ENCODE measurements at regions not wholly inside any gene's neighbourhood (a gene's known extent, or its start where the extent isn't known, plus 50 kb on each side); places are given as distances from the start of the nearest gene placed in this dataset.
"Not testable (repeated sequence)": the region's sequence is repeated elsewhere in the genome, so short reads cannot be mapped to it uniquely, and the experiment has no call there.

DNA sequence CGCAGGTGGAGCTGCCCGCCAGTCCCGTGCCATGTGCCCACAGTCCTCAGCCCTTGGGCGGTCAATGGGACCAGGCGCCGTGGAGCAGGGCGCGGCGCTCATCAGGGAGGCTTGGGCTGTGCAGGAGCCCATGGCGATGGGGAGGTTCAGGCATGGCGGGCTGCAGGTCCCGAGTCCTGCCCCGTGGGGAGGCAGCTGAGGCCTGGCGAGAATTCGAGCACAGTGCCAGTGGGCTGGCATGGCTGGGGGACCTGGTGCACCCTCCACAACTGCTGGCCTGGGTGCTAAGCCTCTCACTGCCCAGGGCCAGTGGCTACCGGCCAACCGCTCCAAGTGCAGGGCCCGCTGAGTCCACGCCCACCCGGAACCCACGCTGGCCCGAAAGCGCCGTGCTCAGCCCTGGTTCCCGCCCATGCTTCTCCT lies 646.5 kb downstream of the GABRG1 start:
- H3K4me3 Mint-ChIP-seq: no peak overlapping the region
- H3K9me3 Mint-ChIP-seq: peaks cover 8% of the 10 kb centered on the region
- no peak for TF ChIP-seq CTCF (conservative IDR thresholded peaks at IDR 0.05)
- DNase-seq (ENCODE audit: low read depth, low spot score): no peak
- H3K27ac Mint-ChIP-seq (ENCODE audit: unreplicated experiment): no peak overlapping the region
- no peaks in the 10 kb centered on the region for H3K27me3 Mint-ChIP-seq (ENCODE audit: low read depth)
- H3K4me1 Mint-ChIP-seq: no peaks in the 10 kb centered on the region
- H3K36me3 Mint-ChIP-seq (ENCODE audit: low read depth): no peaks in the 10 kb centered on the region

DNA sequence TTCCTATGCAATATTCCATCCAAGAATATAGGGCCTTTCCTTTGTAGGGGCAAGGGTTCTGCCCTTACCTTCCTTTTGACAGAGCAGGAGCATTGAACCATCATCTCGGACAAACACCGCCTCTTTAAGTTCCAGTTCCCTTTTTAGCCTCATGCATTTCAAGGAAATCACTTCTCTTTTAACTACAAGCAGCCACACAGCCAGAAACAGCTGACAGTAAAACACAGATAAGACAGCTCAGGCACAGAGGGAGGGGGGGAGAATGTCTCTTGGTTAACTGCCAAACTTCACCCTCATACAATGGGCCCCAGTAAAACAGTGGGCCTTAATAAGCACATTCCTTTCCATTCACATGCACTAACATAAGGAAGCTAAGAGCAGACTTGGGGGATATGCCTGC lies 648.3 kb downstream of the GABRG1 start:
- Mint-ChIP-seq H3K9me3 (peaks cover 8% of the 10 kb centered on the region), H3K36me3 (ENCODE audit: low read depth) (no peaks in the 10 kb centered on the region), H3K27me3 (ENCODE audit: low read depth) (no peaks in the 10 kb centered on the region), H3K4me1 (no peaks in the 10 kb centered on the region), H3K4me3 (no peak overlapping the region), H3K27ac (ENCODE audit: unreplicated experiment) (no peak overlapping the region)
- no peak for TF ChIP-seq CTCF (conservative IDR thresholded peaks at IDR 0.05)
- DNase-seq (ENCODE audit: low read depth, low spot score): no peak

DNA sequence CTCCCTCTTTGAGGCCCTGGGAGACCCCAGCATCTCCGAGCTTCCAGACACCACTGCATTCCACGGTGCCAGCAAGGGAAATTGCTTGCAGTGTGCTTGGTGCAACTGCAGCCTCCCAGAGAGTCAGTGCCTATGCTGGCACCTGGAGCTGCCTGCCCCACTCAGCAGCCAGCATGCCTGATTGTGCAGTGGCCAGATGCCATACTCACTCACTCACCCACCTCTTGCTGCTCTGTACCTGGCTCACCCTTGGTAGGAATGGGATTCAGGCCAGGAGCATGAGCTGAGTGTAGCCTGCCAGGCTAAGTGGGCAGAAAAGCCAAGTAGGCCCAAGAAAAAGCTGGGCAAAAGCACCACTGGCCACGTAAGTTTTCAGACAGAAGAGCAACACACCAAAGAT lies 651.4 kb downstream of the GABRG1 start:
- H3K9me3 Mint-ChIP-seq: peaks cover 8% of the 10 kb centered on the region
- no peaks in the 10 kb centered on the region for H3K27me3 Mint-ChIP-seq (ENCODE audit: low read depth)
- DNase-seq (ENCODE audit: low read depth, low spot score): no peak
- TF ChIP-seq CTCF (conservative IDR thresholded peaks at IDR 0.05): no peak
- no peak overlapping the region for H3K27ac Mint-ChIP-seq (ENCODE audit: unreplicated experiment)
- no peaks in the 10 kb centered on the region for H3K4me1 Mint-ChIP-seq
- no peak overlapping the region for H3K4me3 Mint-ChIP-seq
- H3K36me3 Mint-ChIP-seq (ENCODE audit: low read depth): no peaks in the 10 kb centered on the region

- H3K4me1 Mint-ChIP-seq: no peaks in the 10 kb centered on the region
Measured at GRCh38 chr4:45471335-45471734, 652.5 kb downstream of the GABRG1 start.

DNA sequence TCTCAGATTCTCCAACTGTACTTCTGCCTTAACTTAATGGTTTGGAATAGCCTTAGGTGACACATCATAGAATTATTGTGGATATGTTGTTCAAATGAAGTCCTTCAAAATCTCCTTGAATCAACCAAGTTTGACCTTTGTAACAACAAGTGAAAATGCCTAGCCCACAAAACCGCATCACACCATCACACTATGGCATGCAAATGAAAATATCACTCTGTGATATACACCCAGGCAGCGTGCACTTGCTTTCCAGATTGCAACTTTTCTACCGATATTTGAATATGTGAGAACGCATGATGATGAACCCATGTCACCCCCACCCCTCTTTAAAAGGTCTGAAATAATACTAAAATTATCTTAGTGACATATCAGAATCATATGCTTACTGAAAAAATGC lies 656.7 kb downstream of the GABRG1 start:
- H3K4me3 Mint-ChIP-seq: no peak overlapping the region
- no peaks in the 10 kb centered on the region for H3K4me1 Mint-ChIP-seq
- no peaks in the 10 kb centered on the region for H3K9me3 Mint-ChIP-seq
- TF ChIP-seq CTCF (conservative IDR thresholded peaks at IDR 0.05): no peak
- no peaks in the 10 kb centered on the region for H3K36me3 Mint-ChIP-seq (ENCODE audit: low read depth)
- no peak overlapping the region for H3K27ac Mint-ChIP-seq (ENCODE audit: unreplicated experiment)
- no peaks in the 10 kb centered on the region for H3K27me3 Mint-ChIP-seq (ENCODE audit: low read depth)
- no peak for DNase-seq (ENCODE audit: low read depth, low spot score)

More at GRCh38 chr4:45471335-45471734, 652.5 kb downstream of the GABRG1 start:
- no peak for TF ChIP-seq CTCF (conservative IDR thresholded peaks at IDR 0.05)
- Mint-ChIP-seq H3K27me3 (ENCODE audit: low read depth) (no peaks in the 10 kb centered on the region), H3K36me3 (ENCODE audit: low read depth) (no peaks in the 10 kb centered on the region), H3K27ac (ENCODE audit: unreplicated experiment) (no peak overlapping the region), H3K4me3 (no peak overlapping the region), H3K9me3 (peaks cover 6% of the 10 kb centered on the region)
- no peak for DNase-seq (ENCODE audit: low read depth, low spot score)

GRCh38 chr4:45460157-45460556 lies 663.7 kb downstream of the GABRG1 start:
- DNase-seq (ENCODE audit: low read depth, low spot score); H3K4me3 Mint-ChIP-seq; H3K9me3 Mint-ChIP-seq; H3K4me1 Mint-ChIP-seq; H3K36me3 Mint-ChIP-seq (ENCODE audit: low read depth); H3K27ac Mint-ChIP-seq (ENCODE audit: unreplicated experiment); H3K27me3 Mint-ChIP-seq (ENCODE audit: low read depth): not testable (repeated sequence)
